Germinal center (tissue), 1 donor: ENCODE measurements at regions not wholly inside any gene's neighbourhood (a gene's known extent, or its start where the extent isn't known, plus 50 kb on each side); places are given as distances from the start of the nearest gene placed in this dataset.
"Not testable (repeated sequence)": the region's sequence is repeated elsewhere in the genome, so short reads cannot be mapped to it uniquely, and the experiment has no call there.

Source experiments
- DNase-seq: peaks from one replicate; pipeline ENCODE4 v3.0.0; 2012; ENCODE audit warnings: mixed read lengths, low spot score

GRCh38 chr13:33554919-33555791, 262.8 kb upstream of the RFC3 start:
- DNase-seq, result no peak

- no peak for DNase-seq
Observed at GRCh38 chr13:33556828-33557227, 261.1 kb upstream of the RFC3 start.

GRCh38 chr13:33560726-33561125, 257.2 kb upstream of the RFC3 start:
- DNase-seq, result no peak

- DNase-seq, result no peak
Observed at GRCh38 chr13:33561627-33562026, 256.3 kb upstream of the RFC3 start.

GRCh38 chr13:33571618-33572017, 246.3 kb upstream of the RFC3 start:
- DNase-seq, result peak; percentile 3

GRCh38 chr13:33572322-33572721, 245.6 kb upstream of the RFC3 start:
- not testable (repeated sequence) for DNase-seq

GRCh38 chr13:33575378-33575777, 242.6 kb upstream of the RFC3 start:
- no peak for DNase-seq

GRCh38 chr13:33577007-33577406, 240.9 kb upstream of the RFC3 start:
- DNase-seq, result no peak

- no peak for DNase-seq
Observed at GRCh38 chr13:33578786-33579185, 239.2 kb upstream of the RFC3 start.

GRCh38 chr13:33582121-33582520, 235.8 kb upstream of the RFC3 start:
- DNase-seq, result no peak

GRCh38 chr13:33583398-33583797, 234.6 kb upstream of the RFC3 start:
- no peak for DNase-seq

- no peak for DNase-seq
Observed at GRCh38 chr13:33590936-33591335, 227.0 kb upstream of the RFC3 start.

- no peak for DNase-seq
Observed at GRCh38 chr13:33606692-33607091, 211.3 kb upstream of the RFC3 start.

- DNase-seq, result no peak
Observed at GRCh38 chr13:33610438-33611120, 207.4 kb upstream of the RFC3 start.

- DNase-seq, result no peak
Observed at GRCh38 chr13:33611121-33611805, 206.7 kb upstream of the RFC3 start.

- no peak for DNase-seq
Observed at GRCh38 chr13:33612641-33613638, 205.0 kb upstream of the RFC3 start.

GRCh38 chr13:33615436-33615835, 202.5 kb upstream of the RFC3 start:
- no peak for DNase-seq

- DNase-seq, result no peak
Observed at GRCh38 chr13:33616130-33616529, 201.8 kb upstream of the RFC3 start.

- DNase-seq, result no peak
Observed at GRCh38 chr13:33617055-33617454, 200.9 kb upstream of the RFC3 start.

- no peak for DNase-seq
Observed at GRCh38 chr13:33624253-33624652, 193.7 kb upstream of the RFC3 start.

GRCh38 chr13:33624740-33625139, 193.2 kb upstream of the RFC3 start:
- no peak for DNase-seq

- no peak for DNase-seq
Observed at GRCh38 chr13:33626407-33626806, 191.5 kb upstream of the RFC3 start.
